ENCODE measurements at regions not wholly inside any gene's neighbourhood (a gene's known extent, or its start where the extent isn't known, plus 50 kb on each side); places are given as distances from the start of the nearest gene placed in this dataset.

- TF ChIP-seq POLR2A (IDR thresholded peaks at IDR 0.05; ENCODE audit: low read depth, low read length) (no peak), MAX (IDR thresholded peaks at IDR 0.05; ENCODE audit: insufficient read depth, insufficient read length) (no peak)
Observed at GRCh38 chr16:79864032-79864780, 263.7 kb upstream of the MAF start.

Data from endothelial cell of umbilical vein (primary cell).